Sciatic nerve (tissue), 2 donors: ENCODE measurements at regions not wholly inside any gene's neighbourhood (a gene's known extent, or its start where the extent isn't known, plus 50 kb on each side); places are given as distances from the start of the nearest gene placed in this dataset.
A peak's percentile ranks its signal among the peaks of the same experiment; 100 is the strongest.
"Not testable (repeated sequence)": the region's sequence is repeated elsewhere in the genome, so short reads cannot be mapped to it uniquely, and the experiment has no call there.

ENCODE experiments used
- ATAC-seq: fragments of 200-7000 bp; cut with Tn5 transposase; one replicate; pipeline ENCODE4 v1.9.1; 2020; ENCODE audit warnings: mild to moderate bottlenecking, moderate library complexity
- DNase-seq: peaks from one replicate; pipeline ENCODE4 v3.0.0-alpha.2; 2020; ENCODE audit warnings: low spot score
- intact Hi-C: fragments of 100-400 bp; cut with DNase I; formaldehyde crosslinking; loops from one replicate; pipeline ENCODE4 v1.14.2; 2022
- donor health status: DM: no; HTN: no; CAD: no.
- donor health status: DM: no; HTN: no; CAD: no.

- DNase-seq (no peak), ATAC-seq (no peak)
- intact Hi-C loops, result no loop called here
Observed at GRCh38 chr16:58828901-58829545, 94.9 kb upstream of the GOT2 start.

GRCh38 chr16:58824201-58824600 is 90.1 kb upstream of the GOT2 start:
- intact Hi-C loops, result no loop called here
- DNase-seq (no peak), ATAC-seq (no peak)

GRCh38 chr16:58821886-58822285 is 87.8 kb upstream of the GOT2 start:
- DNase-seq (no peak), ATAC-seq (no peak)
- intact Hi-C loops, result no loop called here

- intact Hi-C loops, result no loop called here
- no peak for DNase-seq
- peak; percentile 87 for ATAC-seq
Observed at GRCh38 chr16:58820411-58820810, 86.3 kb upstream of the GOT2 start.

GRCh38 chr16:58815181-58815888 is 81.2 kb upstream of the GOT2 start:
- ATAC-seq (no peak), DNase-seq (no peak)
- intact Hi-C loops, result no loop called here

GRCh38 chr16:58814348-58814801 is 80.3 kb upstream of the GOT2 start:
- ATAC-seq, result peak; percentile 86
- intact Hi-C loops, result no loop called here
- DNase-seq, result peak; percentile 69

GRCh38 chr16:58809213-58809612 is 75.1 kb upstream of the GOT2 start:
- intact Hi-C loops, result no loop called here
- no peak for ATAC-seq
- no peak for DNase-seq

GRCh38 chr16:58807276-58807675 is 73.2 kb upstream of the GOT2 start:
- DNase-seq (no peak), ATAC-seq (no peak)
- intact Hi-C loops, result no loop called here

- intact Hi-C loops, result no loop called here
- no peak for DNase-seq
Observed at GRCh38 chr16:58801838-58802237, 67.7 kb upstream of the GOT2 start.

GRCh38 chr16:58797137-58797801 is 63.2 kb upstream of the GOT2 start:
- no peak for DNase-seq
- no peak for ATAC-seq
- intact Hi-C loops, result no loop called here

More at GRCh38 chr16:58801838-58802237, 67.7 kb upstream of the GOT2 start:
- no peak for ATAC-seq

- ATAC-seq (no peak), DNase-seq (no peak)
- intact Hi-C loops, result no loop called here
Observed at GRCh38 chr16:58793366-58793765, 59.2 kb upstream of the GOT2 start.

GRCh38 chr16:58792188-58792587 is 58.1 kb upstream of the GOT2 start:
- no peak for ATAC-seq
- no peak for DNase-seq
- intact Hi-C loops, result no loop called here

GRCh38 chr16:58790816-58791557 is 56.9 kb upstream of the GOT2 start:
- intact Hi-C loops, ATAC-seq, DNase-seq: not testable (repeated sequence)

GRCh38 chr16:58789351-58789750 is 55.2 kb upstream of the GOT2 start:
- intact Hi-C loops, result no loop called here
- no peak for ATAC-seq
- DNase-seq, result no peak
